Ascending aorta (tissue), 2 donors: ENCODE measurements at regions not wholly inside any gene's neighbourhood (a gene's known extent, or its start where the extent isn't known, plus 50 kb on each side); places are given as distances from the start of the nearest gene placed in this dataset.

ENCODE experiments used
- DNase-seq, 2 donors: peaks; one replicate each; pipeline ENCODE4 v3.0.0-alpha.2; 2019; ENCODE audit warnings: low spot score in 2 of 2
- H3K27ac ChIP-seq, 2 donors: fragments of 200-600 bp; sonication (generic); one replicate each; pipeline ENCODE4 v1.5.1; 2016 to 2017; ENCODE audit warnings: mild to moderate bottlenecking in 1 of 2
- H3K27me3 ChIP-seq: fragments of 200-600 bp; sonication (generic); one replicate; pipeline ENCODE4 v1.5.1; 2017
- H3K36me3 ChIP-seq, 2 donors: fragments of 200-600 bp; sonication (generic); one replicate each; pipeline ENCODE4 v1.5.1; 2016
- H3K4me1 ChIP-seq, 2 donors: fragments of 200-600 bp; sonication (generic); one replicate each; pipeline ENCODE4 v1.5.1; 2016 to 2017; ENCODE audit warnings: mild to moderate bottlenecking in 1 of 2
- H3K4me3 ChIP-seq, 2 donors: fragments of 200-600 bp; sonication (generic); one replicate each; pipeline ENCODE4 v1.5.1; 2016 to 2017; ENCODE audit warnings: mild to moderate bottlenecking in 1 of 2
- H3K9me3 ChIP-seq, 2 donors: fragments of 200-600 bp; sonication (generic); one replicate each; pipeline ENCODE4 v1.5.1; 2016
- intact Hi-C: fragments of 100-400 bp; cut with DNase I; formaldehyde crosslinking; loops from one replicate; pipeline ENCODE4 v1.15.1; 2023
- TF ChIP-seq, protein P1 (sequence below), 3 experiments: fragments of 200-600 bp in 2 of 3; fragments of 450-650 bp in 1 of 3; sonication (generic) in 2 of 3; IDR thresholded peaks; one replicate each; pipeline ENCODE4 v1.5.1; 2016 to 2019; ENCODE audit warnings: antibody characterized with exemption in 3 of 3, mild to moderate bottlenecking in 1 of 3, moderate library complexity in 1 of 3

DNA sequence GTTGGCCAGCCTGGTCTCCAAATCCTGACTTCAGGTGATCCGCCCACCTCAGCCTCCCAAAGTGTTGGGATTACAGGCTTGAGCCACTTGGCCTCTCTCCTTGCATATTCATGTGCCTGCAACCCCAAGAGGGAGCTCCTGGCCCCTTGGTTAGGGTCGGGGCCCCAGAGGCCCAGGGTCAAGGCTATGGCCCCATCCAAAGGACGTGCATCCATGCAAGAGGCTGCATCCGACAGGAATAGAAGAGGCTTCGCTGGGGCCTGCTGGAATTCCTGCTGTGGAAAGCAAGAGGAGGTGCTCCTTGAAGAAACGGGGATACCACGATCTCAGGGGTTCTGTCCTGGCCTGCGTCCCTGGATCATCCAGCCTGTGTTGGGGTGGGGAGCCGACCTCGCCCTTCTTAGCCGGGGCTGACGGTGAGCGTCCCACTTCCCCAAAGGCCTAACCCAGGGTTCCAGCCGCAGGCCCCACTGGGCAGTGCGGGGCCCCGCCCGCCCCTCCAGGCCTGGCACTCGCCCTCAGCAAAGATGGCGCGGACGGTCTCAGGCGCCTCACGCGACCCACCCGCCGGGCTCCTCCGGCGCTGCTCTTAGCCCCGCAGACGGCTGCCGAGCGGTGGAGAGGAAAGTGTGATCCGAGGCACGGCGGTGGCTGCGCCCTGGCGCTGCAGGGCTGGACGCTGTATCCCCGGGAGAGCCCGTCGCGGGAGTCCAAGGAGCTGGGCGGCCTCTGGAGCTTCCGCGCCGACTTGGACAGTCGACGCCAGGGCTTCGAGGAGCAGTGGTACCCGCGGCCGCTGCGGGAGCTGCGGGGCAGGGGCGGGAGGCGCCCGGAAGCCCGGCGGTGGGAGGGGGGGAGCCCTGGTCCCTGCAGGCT, 54.7 kb downstream of the ZNF727 start:
- Histone ChIP-seq H3K4me1 (no peaks in the 10 kb centered on the region), H3K36me3 (no peaks in the 10 kb centered on the region), H3K9me3 (peaks cover 38 to 46% of the 10 kb centered on the region in 2 donors), H3K27ac (no peak overlapping the region), H3K27me3 (no peaks in the 10 kb centered on the region), H3K4me3 (no peak overlapping the region)
- peak in 1 of 2 donors; percentile 54 for DNase-seq
- intact Hi-C loops: no loop called here
- TF ChIP-seq, protein P1, sequence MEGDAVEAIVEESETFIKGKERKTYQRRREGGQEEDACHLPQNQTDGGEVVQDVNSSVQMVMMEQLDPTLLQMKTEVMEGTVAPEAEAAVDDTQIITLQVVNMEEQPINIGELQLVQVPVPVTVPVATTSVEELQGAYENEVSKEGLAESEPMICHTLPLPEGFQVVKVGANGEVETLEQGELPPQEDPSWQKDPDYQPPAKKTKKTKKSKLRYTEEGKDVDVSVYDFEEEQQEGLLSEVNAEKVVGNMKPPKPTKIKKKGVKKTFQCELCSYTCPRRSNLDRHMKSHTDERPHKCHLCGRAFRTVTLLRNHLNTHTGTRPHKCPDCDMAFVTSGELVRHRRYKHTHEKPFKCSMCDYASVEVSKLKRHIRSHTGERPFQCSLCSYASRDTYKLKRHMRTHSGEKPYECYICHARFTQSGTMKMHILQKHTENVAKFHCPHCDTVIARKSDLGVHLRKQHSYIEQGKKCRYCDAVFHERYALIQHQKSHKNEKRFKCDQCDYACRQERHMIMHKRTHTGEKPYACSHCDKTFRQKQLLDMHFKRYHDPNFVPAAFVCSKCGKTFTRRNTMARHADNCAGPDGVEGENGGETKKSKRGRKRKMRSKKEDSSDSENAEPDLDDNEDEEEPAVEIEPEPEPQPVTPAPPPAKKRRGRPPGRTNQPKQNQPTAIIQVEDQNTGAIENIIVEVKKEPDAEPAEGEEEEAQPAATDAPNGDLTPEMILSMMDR (IDR thresholded peaks at IDR 0.05): no peak

DNA sequence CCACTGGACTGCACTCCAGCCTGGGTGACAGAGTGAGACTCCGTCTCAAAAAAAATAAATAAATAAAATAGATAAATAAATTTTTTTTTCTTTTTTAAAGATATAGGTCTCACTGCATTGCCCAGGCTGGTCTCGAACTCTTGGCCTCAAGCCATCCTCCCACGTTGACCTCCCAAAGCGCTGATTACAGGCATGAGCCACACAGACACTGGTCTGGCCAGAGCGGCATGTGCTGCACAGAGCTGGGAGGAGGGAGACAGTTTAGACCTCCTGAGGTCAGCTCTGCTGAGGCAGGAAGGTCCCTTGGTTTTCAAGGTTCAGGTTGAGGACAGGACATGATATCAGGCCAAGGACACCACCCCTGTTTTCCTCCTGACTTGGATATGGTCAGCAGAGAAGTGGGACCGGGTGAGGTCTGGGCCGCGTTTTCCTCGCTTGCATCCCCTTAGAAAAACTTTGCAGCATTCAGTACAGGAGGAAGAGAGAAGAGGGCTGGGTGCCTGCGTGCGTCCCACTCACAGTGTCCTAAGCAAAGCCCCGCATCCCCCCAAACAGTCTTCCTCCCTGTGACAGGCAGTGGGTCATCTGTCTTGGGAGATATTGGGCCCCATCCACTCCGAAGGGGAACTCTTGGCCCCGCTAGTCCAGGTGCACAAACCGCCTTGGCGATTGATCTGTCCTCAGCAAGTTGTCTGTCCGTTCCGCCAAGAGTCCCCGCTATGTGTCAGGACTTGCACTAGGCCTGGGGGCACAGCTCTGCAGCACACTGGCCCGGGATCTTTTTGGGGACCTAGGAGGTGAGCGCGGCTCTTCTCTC, 56.1 kb downstream of the ZNF727 start:
- Histone ChIP-seq H3K4me1 (no peaks in the 10 kb centered on the region), H3K36me3 (no peaks in the 10 kb centered on the region), H3K27me3 (no peaks in the 10 kb centered on the region), H3K9me3 (peaks cover 31 to 42% of the 10 kb centered on the region in 2 donors), H3K27ac (no peak overlapping the region), H3K4me3 (no peak overlapping the region)
- TF ChIP-seq, protein P1 (IDR thresholded peaks at IDR 0.05): no peak
- DNase-seq: peak in 1 of 2 donors; percentile 48
- intact Hi-C loops: no loop called here

DNA sequence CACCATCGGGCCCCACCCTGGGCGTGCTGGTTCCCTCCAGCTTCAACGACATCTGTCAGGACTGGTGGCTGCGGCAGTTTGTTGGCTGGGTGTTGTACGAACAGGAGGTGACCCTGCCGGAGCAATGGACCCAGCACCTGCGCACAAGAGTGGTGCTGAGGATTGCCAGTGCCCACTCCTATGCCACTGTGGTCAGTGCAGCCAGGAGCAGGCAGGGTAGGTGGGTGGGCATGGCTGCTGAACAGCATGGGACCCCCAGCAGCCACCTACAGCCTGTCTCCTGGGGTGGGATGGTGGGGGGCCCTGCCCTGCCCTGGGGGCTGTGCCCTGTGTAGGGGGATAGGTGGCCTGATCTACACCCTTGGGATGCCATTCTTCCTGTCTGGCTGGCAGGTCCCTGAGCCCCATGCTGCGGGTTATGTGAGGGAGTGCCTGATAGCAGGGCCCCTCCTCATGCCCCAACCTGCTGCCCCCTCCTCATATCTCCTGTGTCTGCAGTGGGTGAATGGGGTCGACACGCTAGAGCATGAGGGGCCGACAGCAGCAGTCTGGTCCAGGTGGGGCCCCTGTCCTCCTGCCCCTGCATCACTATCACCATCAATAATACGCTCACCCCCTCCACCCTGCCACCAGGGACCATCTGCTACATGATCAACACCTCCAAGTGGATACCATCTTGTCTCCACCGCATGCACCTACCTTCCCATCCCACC, 56.9 kb downstream of the ZNF727 start:
- intact Hi-C loops: no loop called here
- no peaks in the 10 kb centered on the region for H3K4me1 ChIP-seq
- H3K9me3 ChIP-seq: peaks cover 26 to 41% of the 10 kb centered on the region in 2 donors
- DNase-seq: peak in 1 of 2 donors; percentile 50
- no peaks in the 10 kb centered on the region for H3K27me3 ChIP-seq
- H3K4me3 ChIP-seq: no peak overlapping the region
- TF ChIP-seq, protein P1 (IDR thresholded peaks at IDR 0.05): no peak
- H3K27ac ChIP-seq: no peak overlapping the region
- no peaks in the 10 kb centered on the region for H3K36me3 ChIP-seq

DNA sequence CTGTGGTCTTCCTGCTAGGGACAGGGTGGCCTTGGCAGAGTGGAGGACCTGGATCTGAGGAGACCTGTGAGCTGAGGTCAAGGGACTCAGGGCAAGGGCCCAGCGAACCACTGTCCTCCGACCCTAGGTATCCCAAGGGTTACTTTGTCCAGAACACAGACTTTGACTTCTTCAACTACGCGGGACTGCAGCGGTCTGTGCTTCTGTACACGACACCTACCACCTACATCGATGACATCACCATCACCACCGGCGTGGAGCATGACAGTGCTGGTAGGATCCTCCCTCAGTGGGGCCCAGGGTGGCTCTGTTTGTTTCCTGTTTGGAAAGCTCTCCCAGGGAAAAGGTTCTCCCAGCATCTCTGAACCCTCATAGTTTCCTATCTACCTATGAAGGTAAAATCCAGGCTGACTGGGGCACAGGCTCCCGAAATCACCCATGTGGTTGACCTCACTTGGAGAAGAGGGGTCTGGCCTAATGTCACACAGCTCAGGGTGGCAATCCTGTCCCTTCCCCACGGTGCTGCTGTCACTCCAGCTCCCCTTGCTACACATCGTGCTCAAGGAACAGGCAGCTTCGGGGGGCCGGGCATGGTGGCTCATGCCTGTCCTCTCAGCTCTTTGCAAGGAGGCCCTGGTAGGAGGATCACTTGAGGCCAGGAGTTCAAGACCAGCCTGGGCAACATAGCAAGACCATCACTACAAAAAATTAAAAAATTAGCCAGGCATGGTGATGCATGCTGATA, 57.6 kb downstream of the ZNF727 start:
- Histone ChIP-seq H3K27ac (no peak overlapping the region), H3K4me1 (no peaks in the 10 kb centered on the region), H3K9me3 (peaks cover 31 to 34% of the 10 kb centered on the region in 2 donors), H3K27me3 (no peaks in the 10 kb centered on the region), H3K4me3 (no peak overlapping the region), H3K36me3 (no peaks in the 10 kb centered on the region)
- TF ChIP-seq, protein P1 (IDR thresholded peaks at IDR 0.05): no peak
- intact Hi-C loops: no loop called here
- DNase-seq: peak in 1 of 2 donors; percentile 33

DNA sequence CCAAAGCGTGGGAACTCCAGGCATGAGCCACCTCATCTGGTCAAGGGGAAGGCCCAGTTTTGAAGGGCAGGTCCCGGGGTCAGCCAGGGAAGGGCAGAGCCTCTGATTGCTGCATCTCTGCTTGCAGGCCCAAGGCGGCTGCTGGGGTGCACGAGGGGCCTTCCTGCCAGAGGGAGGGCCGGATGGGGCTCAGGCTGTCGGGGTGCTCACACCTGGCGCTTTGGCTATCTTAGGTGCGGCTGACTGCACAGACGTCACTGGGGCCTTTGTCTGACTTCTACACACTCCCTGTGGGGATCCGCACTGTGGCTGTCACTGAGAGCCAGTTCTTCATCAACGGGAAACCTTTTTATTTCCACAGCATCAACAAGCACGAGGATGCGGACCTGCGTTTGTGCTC, 68.7 kb downstream of the ZNF727 start:
- no peak for DNase-seq
- Histone ChIP-seq H3K4me3 (no peak overlapping the region), H3K36me3 (no peaks in the 10 kb centered on the region), H3K4me1 (no peaks in the 10 kb centered on the region), H3K27ac (no peak overlapping the region), H3K9me3 (no peaks in the 10 kb centered on the region), H3K27me3 (no peaks in the 10 kb centered on the region)
- TF ChIP-seq, protein P1 (IDR thresholded peaks at IDR 0.05): no peak
- intact Hi-C loops: no loop called here
